K562 (cell line): ENCODE measurements at regions not wholly inside any gene's neighbourhood (a gene's known extent, or its start where the extent isn't known, plus 50 kb on each side); places are given as distances from the start of the nearest gene placed in this dataset.
A peak's percentile ranks its signal among the peaks of the same experiment; 100 is the strongest.

Experiments used
- ATAC-seq: fragments of 200-7000 bp; cut with Tn5 transposase; 3 replicates; pipeline ENCODE4 v1.9.1; 2020; ENCODE audit warnings: moderate library complexity
- BruUV-seq: library from RNA; stranded (reverse); fragments of 400-500 nt; replicated peaks from 2 replicates; lab custom pipeline; 2021; lab: Mats Ljungman, UMichigan
- CTCF ChIA-PET: fragments of 300-600 bp; formaldehyde crosslinking; extraction: SDS; loops from one replicate; lab custom pipeline; 2021; ENCODE audit warnings: low intra/inter-chr PET ratio; lab: Yijun Ruan, JAX
- POLR2A ChIA-PET: fragments of 300-600, 350-650 bp; sonication (Branson Sonifier 250); formaldehyde crosslinking; extraction: SDS; loops from one replicate; lab custom pipeline; 2021; ENCODE audit warnings: antibody characterized with exemption, inconsistent platforms; lab: Yijun Ruan, JAX
- DNase-seq, 4 experiments: peaks; one replicate each; pipeline versions ENCODE4 v3.0.0 to v3.0.0-alpha.2; 2011 to 2018; ENCODE audit warnings: low spot score in 3 of 4, mixed read lengths in 3 of 4; ENCODE audit errors: extremely low read depth in 1 of 4
- FAIRE-seq: peaks from 2 replicates; lab custom pipeline; 2011; peaks lifted over from hg19 to GRCh38; lab: Jason Lieb, UNC
- H2AFZ ChIP-seq: 2 replicates; pipeline ENCODE4 v1.6.0; 2011; ENCODE audit warnings: low read depth, low read length, control low read depth, inconsistent platforms
- H3K27ac ChIP-seq: fragments of 200-600 bp; 3 replicates; pipeline ENCODE4 v1.8.0; 2011; ENCODE audit warnings: low read depth, mild to moderate bottlenecking, control low read depth, inconsistent platforms, low read length, moderate library complexity, mixed read lengths; ENCODE audit errors: extremely low read depth
- H3K27me3 ChIP-seq, 2 experiments: fragments of 300-600 bp in 1 of 2; 2 replicates in 1 of 2; 3 replicates in 1 of 2; pipeline versions ENCODE4 v1.6.0 to v1.8.0; 2011; ENCODE audit warnings: inconsistent platforms in 2 of 2, low read length in 2 of 2, mild to moderate bottlenecking in 1 of 2, mixed read lengths in 1 of 2, moderate library complexity in 1 of 2; ENCODE audit not compliant: control insufficient read depth in 2 of 2, insufficient read depth in 2 of 2
- H3K36me3 ChIP-seq: fragments of 300-600 bp; 3 replicates; pipeline ENCODE4 v1.8.0; 2011; ENCODE audit warnings: mild to moderate bottlenecking, low read length, inconsistent platforms; ENCODE audit not compliant: control insufficient read depth, insufficient read depth
- H3K4me1 ChIP-seq, 2 experiments: fragments of 200-600 bp in 1 of 2; replicated peaks in 1 of 2; 2 replicates in 1 of 2; 3 replicates in 1 of 2; pipeline versions ENCODE4 v1.5.1 to v1.8.0; 2011; ENCODE audit warnings: inconsistent platforms in 2 of 2, low read length in 2 of 2, mild to moderate bottlenecking in 1 of 2, mixed read lengths in 1 of 2, moderate library complexity in 1 of 2; ENCODE audit not compliant: control insufficient read depth in 2 of 2, insufficient read depth in 2 of 2
- H3K4me2 ChIP-seq: 2 replicates; pipeline ENCODE4 v1.6.1; 2011; ENCODE audit warnings: low read length, control low read depth, inconsistent platforms, mixed read lengths; ENCODE audit not compliant: insufficient read depth
- H3K4me3 ChIP-seq: fragments of 200-600 bp; sonication (generic), shearing (Covaris generic); 2 replicates; pipeline ENCODE4 v1.5.1; 2016; ENCODE audit warnings: control low read depth, inconsistent platforms
- H3K79me2 ChIP-seq: fragments of 200-600 bp; 3 replicates; pipeline ENCODE4 v1.8.0; 2011; ENCODE audit warnings: low read length, inconsistent platforms; ENCODE audit not compliant: control insufficient read depth, insufficient read depth
- H3K9ac ChIP-seq, 2 experiments: 2 replicates each; pipeline versions ENCODE4 v1.6.0 to v1.6.1; 2011; ENCODE audit warnings: low read depth in 2 of 2, low read length in 2 of 2, control low read depth in 1 of 2, inconsistent platforms in 1 of 2, mild to moderate bottlenecking in 1 of 2, mixed read lengths in 1 of 2; ENCODE audit not compliant: insufficient read depth in 1 of 2
- H3K9me1 ChIP-seq: one replicate; pipeline ENCODE4 v1.6.0; 2011; ENCODE audit warnings: inconsistent platforms, mild to moderate bottlenecking, low read length, moderate library complexity; ENCODE audit not compliant: control insufficient read depth, insufficient read depth
- H3K9me3 ChIP-seq: replicated peaks from 2 replicates; pipeline ENCODE4 v1.5.1; 2011; ENCODE audit warnings: low read depth, low read length, inconsistent platforms; ENCODE audit not compliant: control insufficient read depth, insufficient read depth
- H4K20me1 ChIP-seq: replicated peaks from 2 replicates; pipeline ENCODE4 v1.6.1; 2011; ENCODE audit warnings: low read length, inconsistent platforms, mixed read lengths; ENCODE audit not compliant: control insufficient read depth, insufficient read depth
- CEBPG ChIP-seq, 3 experiments: fragments of 200-800 bp in 1 of 3; sonication (Bioruptor generic) in 1 of 3; sonication (generic) in 1 of 3; formaldehyde crosslinking in 1 of 3; IDR thresholded peaks in 2 of 3; conservative IDR thresholded peaks in 1 of 3; 2 replicates each; pipeline versions ENCODE4 v1.6.1 to v1.8.0; 2016 to 2022; ENCODE audit warnings: missing compliant biosample characterization in 2 of 3, missing genetic modification characterization in 2 of 3, mild to moderate bottlenecking in 1 of 3, missing genetic modification reagents in 1 of 3
- ID3 ChIP-seq, 2 experiments: fragments of 250-450 bp in 1 of 2; fragments of 450-650 bp in 1 of 2; sonication (Bioruptor Pico) in 1 of 2; IDR thresholded peaks; 2 replicates each; pipeline versions ENCODE4 v1.6.1 to v1.8.0; 2016 to 2021; ENCODE audit warnings: mild to moderate bottlenecking in 2 of 2, moderate library complexity in 2 of 2, missing compliant biosample characterization in 1 of 2, missing genetic modification characterization in 1 of 2
- RAD21 ChIP-seq, 2 experiments: fragments of 250-450 bp in 1 of 2; fragments of 450-650 bp in 1 of 2; sonication (Bioruptor Pico) in 1 of 2; formaldehyde crosslinking in 1 of 2; IDR thresholded peaks in 1 of 2; conservative IDR thresholded peaks in 1 of 2; 2 replicates each; pipeline versions ENCODE4 v1.4.0 to v1.8.0; 2020 to 2022; ENCODE audit warnings: mild to moderate bottlenecking in 2 of 2, moderate library complexity in 1 of 2
- in situ Hi-C: fragments of 300-500 bp; cut with MboI; formaldehyde crosslinking; loops from 4 replicates; pipeline ENCODE4 v1.15.0; 2018; ENCODE audit warnings: inconsistent platforms, mixed read lengths
- intact Hi-C: fragments of 100-400 bp; cut with micrococcal nuclease; formaldehyde crosslinking; loops from 2 replicates; pipeline ENCODE4 v1.14.2; 2022
- TF ChIP-seq, protein P1 (sequence below): fragments of 450-650 bp; conservative IDR thresholded peaks from 2 replicates; pipeline ENCODE4 v1.6.1; 2016; ENCODE audit warnings: missing genetic modification characterization, low read depth, mild to moderate bottlenecking, missing compliant biosample characterization, moderate library complexity

GRCh38 chr2:23171108-23171507, 213.9 kb upstream of the KLHL29 start:
- Histone ChIP-seq H3K9me1 (no peaks in the 10 kb centered on the region), H3K4me1 (no peaks in the 10 kb centered on the region), H3K27ac (no peak overlapping the region), H3K9me3 (no peaks in the 10 kb centered on the region), H3K4me2 (no peak overlapping the region), H3K79me2 (no peaks in the 10 kb centered on the region), H3K36me3 (no peaks in the 10 kb centered on the region), H3K9ac (no peak overlapping the region), H2AFZ (no peak overlapping the region)
- CTCF ChIA-PET, result no interaction called here
- FAIRE-seq (no peak), DNase-seq (no peak), ATAC-seq (no peak)
- in situ Hi-C loops, result no loop called here
- no TSS peak for BruUV-seq
- TF ChIP-seq RAD21 (CRISPR knock-in tag; conservative IDR thresholded peaks at IDR 0.05 in 1 of 2, IDR thresholded peaks at IDR 0.05 in 1 of 2) (no peak), CEBPG (CRISPR knock-in tag; IDR thresholded peaks at IDR 0.05) (no peak), CEBPG (tag; conservative IDR thresholded peaks at IDR 0.05 in 1 of 2, IDR thresholded peaks at IDR 0.05 in 1 of 2) (peak in 1 of 2 experiments; percentile 62; a peak in 2 of 4 replicates), ID3 (CRISPR knock-in tag; IDR thresholded peaks at IDR 0.05) (no peak), ID3 (tag; IDR thresholded peaks at IDR 0.05) (no peak)
- TF ChIP-seq, protein P1, sequence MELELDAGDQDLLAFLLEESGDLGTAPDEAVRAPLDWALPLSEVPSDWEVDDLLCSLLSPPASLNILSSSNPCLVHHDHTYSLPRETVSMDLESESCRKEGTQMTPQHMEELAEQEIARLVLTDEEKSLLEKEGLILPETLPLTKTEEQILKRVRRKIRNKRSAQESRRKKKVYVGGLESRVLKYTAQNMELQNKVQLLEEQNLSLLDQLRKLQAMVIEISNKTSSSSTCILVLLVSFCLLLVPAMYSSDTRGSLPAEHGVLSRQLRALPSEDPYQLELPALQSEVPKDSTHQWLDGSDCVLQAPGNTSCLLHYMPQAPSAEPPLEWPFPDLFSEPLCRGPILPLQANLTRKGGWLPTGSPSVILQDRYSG, result no peak
- TF ChIP-seq, all 486 proteins: peak for 1
- Histone ChIP-seq H3K4me3 (no peak overlapping the region), H3K27me3 (no peaks in the 10 kb centered on the region), H4K20me1 (no peaks in the 10 kb centered on the region)
- POLR2A ChIA-PET, result no interaction called here
- intact Hi-C loops, result no loop called here
